Thyroid gland (tissue), 4 donors: ENCODE measurements at regions not wholly inside any gene's neighbourhood (a gene's known extent, or its start where the extent isn't known, plus 50 kb on each side); places are given as distances from the start of the nearest gene placed in this dataset.
"Not testable (repeated sequence)": the region's sequence is repeated elsewhere in the genome, so short reads cannot be mapped to it uniquely, and the experiment has no call there.

Experiments used
- DNase-seq, 2 donors: peaks; one replicate each; pipeline ENCODE4 v3.0.0-alpha.2; 2019
- H3K27ac ChIP-seq, 3 donors: fragments of 200-600 bp; sonication (generic); 1 replicate in 2 of 3; 2 replicates in 1 of 3; pipeline ENCODE4 v1.5.1; 2016 to 2019; ENCODE audit warnings: mild to moderate bottlenecking in 1 of 3, moderate library complexity in 1 of 3
- H3K27me3 ChIP-seq: fragments of 200-600 bp; sonication (generic); one replicate; pipeline ENCODE4 v1.5.1; 2019
- H3K36me3 ChIP-seq, 2 donors: fragments of 200-600 bp; sonication (generic); one replicate each; pipeline ENCODE4 v1.5.1; 2016 to 2019
- H3K4me1 ChIP-seq, 2 donors: fragments of 200-600 bp; sonication (generic); one replicate each; pipeline ENCODE4 v1.5.1; 2017 to 2019
- H3K4me3 ChIP-seq, 3 donors: fragments of 200-600 bp; sonication (generic); replicated peaks in 1 of 3; 1 replicate in 2 of 3; 2 replicates in 1 of 3; pipeline ENCODE4 v1.5.1; 2016; ENCODE audit warnings: mild to moderate bottlenecking in 1 of 3
- H3K9me3 ChIP-seq: fragments of 200-600 bp; sonication (generic); one replicate; pipeline ENCODE4 v1.5.1; 2017
- POLR2A ChIP-seq, 2 donors: fragments of 450-650 bp; IDR thresholded peaks; one replicate each; pipeline ENCODE4 v1.6.1; 2017; ENCODE audit warnings: antibody characterized with exemption in 2 of 2, mild to moderate bottlenecking in 2 of 2, moderate library complexity in 1 of 2
- WGBS, 2 donors: methylation state at CpG; one replicate each; pipeline ENCODE4 v1.1.5; 2017; 5-methylcytosine and 5-hydroxymethylcytosine counted together
- intact Hi-C: fragments of 100-400 bp; cut with DNase I; formaldehyde crosslinking; loops from one replicate; pipeline ENCODE4 v1.15.1; 2023
- TF ChIP-seq, protein P1 (sequence below), 6 experiments: fragments of 200-600 bp in 3 of 6; fragments of 450-650 bp in 3 of 6; sonication (generic) in 3 of 6; IDR thresholded peaks; one replicate each; pipeline ENCODE4 v1.5.1; 2016 to 2019; ENCODE audit warnings: antibody characterized with exemption in 6 of 6, mild to moderate bottlenecking in 2 of 6, inconsistent platforms in 1 of 6, moderate library complexity in 1 of 6

DNA sequence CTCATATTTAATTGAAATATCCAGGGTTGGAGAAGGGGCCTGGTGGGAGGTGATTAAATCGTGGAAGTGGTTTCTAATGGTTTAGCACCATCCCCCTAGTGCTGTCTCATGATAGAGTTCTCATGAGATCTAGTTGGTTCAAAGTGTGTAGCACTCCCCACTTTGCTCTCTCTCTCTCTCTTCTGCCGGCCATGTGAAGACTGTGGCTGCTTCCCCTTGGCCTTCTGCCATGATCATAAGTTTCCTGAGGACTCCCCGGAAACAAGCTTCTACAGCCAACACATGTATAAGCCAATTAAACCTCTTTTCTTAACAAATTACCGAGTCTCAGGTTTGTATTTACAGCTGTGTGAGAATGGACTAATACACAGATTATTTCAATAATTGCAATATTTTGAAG is 305.8 kb upstream of the KCND2 start:
- no peaks in the 10 kb centered on the region for H3K36me3 ChIP-seq
- H3K9me3 ChIP-seq: no peaks in the 10 kb centered on the region
- no peaks in the 10 kb centered on the region for H3K27me3 ChIP-seq
- no peak overlapping the region for H3K27ac ChIP-seq
- TF ChIP-seq, protein P1, sequence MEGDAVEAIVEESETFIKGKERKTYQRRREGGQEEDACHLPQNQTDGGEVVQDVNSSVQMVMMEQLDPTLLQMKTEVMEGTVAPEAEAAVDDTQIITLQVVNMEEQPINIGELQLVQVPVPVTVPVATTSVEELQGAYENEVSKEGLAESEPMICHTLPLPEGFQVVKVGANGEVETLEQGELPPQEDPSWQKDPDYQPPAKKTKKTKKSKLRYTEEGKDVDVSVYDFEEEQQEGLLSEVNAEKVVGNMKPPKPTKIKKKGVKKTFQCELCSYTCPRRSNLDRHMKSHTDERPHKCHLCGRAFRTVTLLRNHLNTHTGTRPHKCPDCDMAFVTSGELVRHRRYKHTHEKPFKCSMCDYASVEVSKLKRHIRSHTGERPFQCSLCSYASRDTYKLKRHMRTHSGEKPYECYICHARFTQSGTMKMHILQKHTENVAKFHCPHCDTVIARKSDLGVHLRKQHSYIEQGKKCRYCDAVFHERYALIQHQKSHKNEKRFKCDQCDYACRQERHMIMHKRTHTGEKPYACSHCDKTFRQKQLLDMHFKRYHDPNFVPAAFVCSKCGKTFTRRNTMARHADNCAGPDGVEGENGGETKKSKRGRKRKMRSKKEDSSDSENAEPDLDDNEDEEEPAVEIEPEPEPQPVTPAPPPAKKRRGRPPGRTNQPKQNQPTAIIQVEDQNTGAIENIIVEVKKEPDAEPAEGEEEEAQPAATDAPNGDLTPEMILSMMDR (IDR thresholded peaks at IDR 0.05): no peak
- no peak for TF ChIP-seq POLR2A (IDR thresholded peaks at IDR 0.05)
- DNase-seq: no peak
- 54 to 58% methylated on average over 4 of the region's 4 CpGs for WGBS, 2 donors
- H3K4me3 ChIP-seq: no peak overlapping the region
- H3K4me1 ChIP-seq: no peaks in the 10 kb centered on the region
- intact Hi-C loops: no loop called here

DNA sequence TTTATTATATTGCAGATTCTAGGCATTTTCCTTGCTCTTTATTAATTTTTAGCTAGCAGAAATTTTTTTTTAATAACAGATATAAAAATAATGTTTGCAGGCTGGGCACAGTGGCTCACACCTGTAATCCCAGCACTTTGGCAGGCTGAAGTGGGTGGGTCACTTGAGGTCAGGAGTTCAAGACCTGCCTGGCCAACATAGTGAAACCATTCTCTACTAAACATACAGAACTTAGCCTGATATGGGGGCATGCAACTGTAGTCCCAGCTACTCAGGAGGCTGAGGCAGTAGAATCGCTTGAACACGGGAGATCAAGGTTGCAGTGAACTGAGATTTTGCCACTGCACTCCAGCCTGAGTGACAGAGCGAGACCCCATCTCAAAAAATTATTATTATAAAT is 304.6 kb upstream of the KCND2 start:
- 90 to 92% methylated on average over 3 of the region's 3 CpGs for WGBS, 2 donors
- H3K9me3 ChIP-seq, intact Hi-C loops, H3K36me3 ChIP-seq, H3K4me3 ChIP-seq, DNase-seq, H3K4me1 ChIP-seq, H3K27me3 ChIP-seq, H3K27ac ChIP-seq: not testable (repeated sequence)

DNA sequence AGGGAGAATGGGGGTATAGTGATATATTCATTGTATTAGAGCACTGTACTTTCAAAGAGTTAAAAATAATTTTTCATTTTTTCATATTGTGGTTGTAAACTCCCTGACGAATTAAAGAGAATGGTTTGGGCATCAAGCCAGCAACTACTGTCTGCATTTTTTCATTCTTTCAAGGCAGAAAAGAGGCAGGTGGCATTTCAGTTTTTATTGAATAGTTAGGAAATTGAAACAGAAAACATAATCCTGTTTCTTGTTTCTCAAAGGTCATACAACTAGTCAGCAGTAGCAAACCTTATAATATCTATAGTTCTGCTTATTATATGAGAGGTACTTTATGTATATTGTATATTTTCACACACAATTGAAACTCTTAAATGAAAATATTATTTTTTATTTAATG is 303.9 kb upstream of the KCND2 start:
- no peaks in the 10 kb centered on the region for H3K27me3 ChIP-seq
- intact Hi-C loops: no loop called here
- no peaks in the 10 kb centered on the region for H3K4me1 ChIP-seq
- H3K27ac ChIP-seq: no peak overlapping the region
- DNase-seq: no peak
- TF ChIP-seq POLR2A (IDR thresholded peaks at IDR 0.05): no peak
- TF ChIP-seq, protein P1 (IDR thresholded peaks at IDR 0.05): no peak
- no peaks in the 10 kb centered on the region for H3K9me3 ChIP-seq
- WGBS, 2 donors: 28 to 50% methylated on average over 1 of the region's 1 CpG
- H3K36me3 ChIP-seq: no peaks in the 10 kb centered on the region
- H3K4me3 ChIP-seq: no peak overlapping the region

DNA sequence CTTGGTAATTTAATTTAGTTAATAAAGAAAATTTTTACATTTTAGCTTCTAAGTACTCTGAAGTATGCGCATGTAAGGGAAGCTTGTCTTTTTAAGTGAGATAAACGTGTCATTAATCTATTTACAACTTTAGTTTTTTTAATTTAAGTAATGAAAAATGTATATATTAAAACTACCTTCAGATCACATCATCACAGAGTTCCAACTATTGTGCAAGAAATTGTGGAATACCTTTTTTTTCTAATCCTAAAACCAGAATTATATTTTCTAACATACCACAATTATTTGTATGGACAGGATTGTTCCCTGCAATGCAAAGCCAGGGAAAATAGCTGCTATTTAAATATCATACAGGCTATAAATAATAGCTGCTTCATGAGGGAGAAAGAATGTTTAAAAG is 303.2 kb upstream of the KCND2 start:
- 89% methylated on average over 2 of the region's 2 CpGs for WGBS, 2 donors
- no peak for DNase-seq
- H3K4me3 ChIP-seq: no peak overlapping the region
- no peak overlapping the region for H3K27ac ChIP-seq
- no peaks in the 10 kb centered on the region for H3K36me3 ChIP-seq
- H3K27me3 ChIP-seq: no peaks in the 10 kb centered on the region
- H3K9me3 ChIP-seq: no peaks in the 10 kb centered on the region
- intact Hi-C loops: no loop called here
- H3K4me1 ChIP-seq: no peaks in the 10 kb centered on the region
- TF ChIP-seq POLR2A (IDR thresholded peaks at IDR 0.05): no peak
- TF ChIP-seq, protein P1 (IDR thresholded peaks at IDR 0.05): no peak

DNA sequence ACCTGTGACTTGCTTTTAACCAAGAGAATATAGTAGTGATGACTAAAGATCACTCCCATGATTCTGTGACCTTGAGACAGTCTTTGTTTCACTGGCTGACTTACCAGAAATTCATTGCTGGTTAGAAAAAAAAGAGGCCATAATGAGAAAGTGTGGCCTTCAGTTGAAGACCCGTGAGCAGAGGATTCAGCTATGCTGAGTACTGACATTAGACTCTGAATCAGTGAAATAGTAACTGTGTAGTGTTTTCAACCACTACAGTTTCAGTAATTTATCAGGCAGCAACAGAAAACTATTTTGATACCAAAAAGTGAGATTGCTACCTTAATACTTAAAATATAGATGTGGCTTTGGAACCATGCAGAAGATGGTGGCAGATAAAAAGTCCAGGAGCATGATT is 298.0 kb upstream of the KCND2 start:
- H3K27me3 ChIP-seq: no peaks in the 10 kb centered on the region
- no peak overlapping the region for H3K4me3 ChIP-seq
- 82 to 95% methylated on average over 1 of the region's 1 CpG for WGBS, 2 donors
- DNase-seq: no peak
- TF ChIP-seq, protein P1 (IDR thresholded peaks at IDR 0.05): no peak
- TF ChIP-seq POLR2A (IDR thresholded peaks at IDR 0.05): no peak
- intact Hi-C loops: no loop called here
- H3K27ac ChIP-seq: no peak overlapping the region
- H3K36me3 ChIP-seq: no peaks in the 10 kb centered on the region
- no peaks in the 10 kb centered on the region for H3K4me1 ChIP-seq
- no peaks in the 10 kb centered on the region for H3K9me3 ChIP-seq

DNA sequence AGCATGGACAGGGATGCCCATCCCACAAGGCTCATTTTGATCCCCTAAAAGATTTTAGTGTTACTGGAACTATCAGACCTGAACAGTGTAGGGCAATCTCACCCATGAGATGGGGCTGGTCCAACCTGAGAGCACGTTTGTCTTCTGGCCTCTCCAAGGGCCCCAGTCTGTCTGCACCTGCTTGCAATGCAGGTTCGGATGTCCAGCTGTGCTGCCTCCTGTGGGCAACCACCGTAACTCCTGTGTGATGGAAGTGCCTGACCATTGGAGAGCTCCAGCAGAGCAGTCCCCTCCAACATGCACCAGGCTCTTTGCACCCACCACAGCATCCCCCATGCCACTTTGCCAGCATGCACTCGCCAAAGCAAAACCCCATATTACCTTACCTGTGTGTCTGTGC is 290.1 kb upstream of the KCND2 start:
- H3K27me3 ChIP-seq: no peaks in the 10 kb centered on the region
- no peak overlapping the region for H3K4me3 ChIP-seq
- H3K4me1 ChIP-seq: no peaks in the 10 kb centered on the region
- no peak for DNase-seq
- intact Hi-C loops: no loop called here
- no peaks in the 10 kb centered on the region for H3K9me3 ChIP-seq
- no peak for TF ChIP-seq POLR2A (IDR thresholded peaks at IDR 0.05)
- TF ChIP-seq, protein P1 (IDR thresholded peaks at IDR 0.05): no peak
- no peak overlapping the region for H3K27ac ChIP-seq
- no peaks in the 10 kb centered on the region for H3K36me3 ChIP-seq
- WGBS, 2 donors: 68 to 86% methylated on average over 4 of the region's 4 CpGs
